ES-I3 (cell line): ENCODE measurements at regions not wholly inside any gene's neighbourhood (a gene's known extent, or its start where the extent isn't known, plus 50 kb on each side); places are given as distances from the start of the nearest gene placed in this dataset.
"Not testable (repeated sequence)": the region's sequence is repeated elsewhere in the genome, so short reads cannot be mapped to it uniquely, and the experiment has no call there.

Experiments used
- H3K36me3 ChIP-seq: 2 replicates; pipeline ENCODE4 v1.6.1; 2013; ENCODE audit warnings: mild to moderate bottlenecking, low read length, control low read depth, moderate library complexity; ENCODE audit not compliant: insufficient read depth
- H3K4me1 ChIP-seq: 2 replicates; pipeline ENCODE4 v1.6.1; 2013; ENCODE audit warnings: mild to moderate bottlenecking, control low read depth, low read length; ENCODE audit not compliant: insufficient read depth
- H3K9ac ChIP-seq: 2 replicates; pipeline ENCODE4 v1.6.1; 2013; ENCODE audit warnings: low read depth, mild to moderate bottlenecking, low read length, moderate library complexity
- H3K9me3 ChIP-seq: 2 replicates; pipeline ENCODE4 v1.6.1; 2013; ENCODE audit warnings: mild to moderate bottlenecking, low read length, moderate library complexity; ENCODE audit not compliant: control insufficient read depth, insufficient read depth

- H3K9ac ChIP-seq, H3K4me1 ChIP-seq, H3K9me3 ChIP-seq, H3K36me3 ChIP-seq: not testable (repeated sequence)
Observed at GRCh38 chr12:9469463-9469862, 138.3 kb downstream of the KLRB1 start.

DNA sequence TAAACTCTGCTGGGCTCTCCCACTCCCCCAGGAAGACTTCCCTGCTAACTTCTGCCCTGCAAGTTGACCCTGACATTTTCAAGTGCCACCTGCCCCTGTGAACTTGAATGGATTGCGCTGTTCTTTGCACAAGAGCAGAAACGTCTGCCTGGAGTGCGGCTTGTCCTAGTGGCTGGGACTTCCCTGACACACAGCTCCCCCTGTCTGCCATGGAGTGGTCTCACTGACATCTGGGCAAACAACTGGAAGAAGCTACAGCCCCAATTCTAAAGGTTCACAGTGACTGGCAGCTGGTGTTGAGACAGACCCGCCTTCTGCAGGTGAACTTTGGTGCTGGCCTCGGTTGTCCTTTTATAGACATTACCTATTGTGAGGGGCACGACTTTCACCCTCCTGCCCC is 138.7 kb downstream of the KLRB1 start:
- not testable (repeated sequence) for H3K36me3 ChIP-seq, H3K9ac ChIP-seq, H3K4me1 ChIP-seq, H3K9me3 ChIP-seq

DNA sequence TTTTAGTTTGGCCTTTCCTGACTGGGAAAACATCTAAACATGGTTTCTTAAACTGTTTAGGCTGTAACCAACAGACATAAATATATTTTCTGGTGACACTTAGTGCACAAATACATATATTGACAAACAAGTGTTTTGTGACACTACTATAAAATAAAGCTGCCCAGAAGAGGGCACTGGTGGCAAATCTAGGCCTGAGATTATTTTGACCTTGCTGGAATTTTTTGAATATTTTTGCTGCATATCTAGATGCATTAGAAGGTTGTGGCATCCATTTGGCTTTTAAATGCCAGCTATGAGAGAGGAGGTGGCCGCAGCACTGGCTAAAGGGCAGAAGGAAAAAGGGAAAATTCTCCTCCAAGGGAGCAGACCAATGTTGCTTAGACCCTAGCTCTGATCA is 139.6 kb downstream of the KLRB1 start:
- H3K9me3 ChIP-seq, H3K4me1 ChIP-seq, H3K36me3 ChIP-seq, H3K9ac ChIP-seq: not testable (repeated sequence)

DNA sequence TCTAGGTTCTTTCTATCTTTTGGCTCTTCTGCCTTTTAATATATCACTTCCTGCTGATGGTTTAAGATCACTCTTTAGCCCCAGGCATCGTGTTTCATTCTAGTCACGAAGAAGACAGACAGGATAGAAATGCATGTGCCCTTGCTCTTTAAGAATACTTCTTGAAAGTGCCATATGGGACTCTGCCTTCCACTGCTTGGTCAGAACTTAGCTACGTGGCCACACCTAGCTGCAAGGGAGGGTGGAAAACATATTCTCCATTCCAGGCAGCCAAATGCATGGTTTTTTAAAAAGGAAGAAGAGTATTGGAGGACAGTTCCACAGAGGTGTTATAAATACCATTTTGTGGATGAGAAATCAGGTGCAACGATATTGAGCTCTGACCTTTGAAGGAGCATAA is 143.3 kb downstream of the KLRB1 start:
- Histone ChIP-seq H3K9ac (no peak overlapping the region), H3K36me3 (no peaks in the 10 kb centered on the region), H3K9me3 (no peaks in the 10 kb centered on the region), H3K4me1 (no peaks in the 10 kb centered on the region)

DNA sequence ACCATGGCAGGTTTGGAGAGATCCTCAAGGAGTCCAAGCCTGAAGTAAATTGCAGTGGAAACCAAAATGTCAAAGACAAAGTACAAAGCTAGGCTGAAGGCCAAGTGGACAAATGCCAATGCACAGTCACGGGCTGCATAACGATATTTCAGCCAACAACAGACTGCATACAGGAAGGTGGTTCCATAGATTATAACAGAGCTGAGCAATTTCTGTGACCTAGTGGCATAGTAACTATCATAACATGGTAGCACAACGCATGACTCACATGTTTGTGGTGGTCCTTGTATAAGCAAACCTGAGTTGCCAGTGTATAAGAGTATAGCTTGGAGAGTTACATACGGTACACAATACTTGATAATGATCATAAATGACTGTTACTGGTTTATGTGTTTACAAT is 152.2 kb downstream of the KLRB1 start:
- H3K36me3 ChIP-seq, H3K4me1 ChIP-seq, H3K9me3 ChIP-seq, H3K9ac ChIP-seq: not testable (repeated sequence)

GRCh38 chr12:9454021-9454420 is 153.7 kb downstream of the KLRB1 start:
- H3K9me3 ChIP-seq, H3K36me3 ChIP-seq, H3K4me1 ChIP-seq, H3K9ac ChIP-seq: not testable (repeated sequence)

DNA sequence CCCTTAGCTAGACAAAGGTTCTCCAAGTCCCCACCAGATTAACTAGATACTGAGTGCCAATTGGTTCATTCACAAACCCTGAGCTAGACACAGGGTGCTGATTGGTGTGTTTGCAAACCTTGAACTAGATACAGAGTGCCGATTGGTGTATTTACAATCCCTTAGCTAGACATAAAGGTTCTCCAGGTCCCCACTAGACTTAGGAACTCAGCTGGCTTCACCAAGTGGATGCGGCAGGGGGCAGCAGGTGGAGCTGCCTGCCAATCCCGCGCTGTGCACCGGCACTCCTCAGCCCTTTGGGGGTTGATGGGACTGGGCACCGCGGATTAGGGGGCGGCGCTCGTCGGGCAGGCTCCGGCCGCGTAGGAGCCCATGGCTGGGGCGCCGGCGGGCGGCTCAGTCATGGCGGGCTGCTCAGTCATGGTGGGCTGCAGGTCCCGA is 157.6 kb downstream of the KLRB1 start:
- H3K36me3 ChIP-seq, result not testable (repeated sequence)

GRCh38 chr12:9449657-9450126 is 158.0 kb downstream of the KLRB1 start:
- not testable (repeated sequence) for H3K9me3 ChIP-seq, H3K9ac ChIP-seq, H3K36me3 ChIP-seq, H3K4me1 ChIP-seq

More for the DNA sequence above, 157.6 kb downstream of the KLRB1 start:
- H3K9me3 ChIP-seq, H3K9ac ChIP-seq, H3K4me1 ChIP-seq: not testable (repeated sequence)

- no peaks in the 10 kb centered on the region for H3K36me3 ChIP-seq
- H3K4me1 ChIP-seq, result no peaks in the 10 kb centered on the region
- peak overlapping the region; percentile 82; the same call in 1 of the 2 replicates for H3K9ac ChIP-seq
- H3K9me3 ChIP-seq, result no peaks in the 10 kb centered on the region
Observed at GRCh38 chr12:9449181-9449580, 158.5 kb downstream of the KLRB1 start.

DNA sequence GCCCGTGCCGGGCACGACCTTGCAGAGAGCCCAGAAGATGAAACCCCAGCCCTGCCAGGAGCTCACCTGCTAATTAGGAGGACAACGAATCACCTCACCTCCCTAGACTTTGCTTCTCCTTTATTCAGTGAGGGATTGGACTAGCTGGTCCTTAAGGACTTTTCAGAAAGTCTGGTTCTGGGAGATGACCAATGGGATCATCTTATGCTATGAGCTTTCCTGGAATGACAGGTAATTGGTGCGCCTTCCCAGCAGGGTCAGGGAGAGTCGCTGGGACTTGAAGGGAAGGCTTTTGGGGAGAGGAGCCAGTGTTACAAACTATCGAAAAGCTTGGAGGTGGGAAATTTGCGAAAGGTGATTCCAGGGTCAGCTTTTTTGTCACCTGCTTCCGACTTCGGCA is 159.1 kb downstream of the KLRB1 start:
- not testable (repeated sequence) for H3K36me3 ChIP-seq, H3K9me3 ChIP-seq, H3K4me1 ChIP-seq
- peak overlapping the region; percentile 82; the same call in 1 of the 2 replicates for H3K9ac ChIP-seq

DNA sequence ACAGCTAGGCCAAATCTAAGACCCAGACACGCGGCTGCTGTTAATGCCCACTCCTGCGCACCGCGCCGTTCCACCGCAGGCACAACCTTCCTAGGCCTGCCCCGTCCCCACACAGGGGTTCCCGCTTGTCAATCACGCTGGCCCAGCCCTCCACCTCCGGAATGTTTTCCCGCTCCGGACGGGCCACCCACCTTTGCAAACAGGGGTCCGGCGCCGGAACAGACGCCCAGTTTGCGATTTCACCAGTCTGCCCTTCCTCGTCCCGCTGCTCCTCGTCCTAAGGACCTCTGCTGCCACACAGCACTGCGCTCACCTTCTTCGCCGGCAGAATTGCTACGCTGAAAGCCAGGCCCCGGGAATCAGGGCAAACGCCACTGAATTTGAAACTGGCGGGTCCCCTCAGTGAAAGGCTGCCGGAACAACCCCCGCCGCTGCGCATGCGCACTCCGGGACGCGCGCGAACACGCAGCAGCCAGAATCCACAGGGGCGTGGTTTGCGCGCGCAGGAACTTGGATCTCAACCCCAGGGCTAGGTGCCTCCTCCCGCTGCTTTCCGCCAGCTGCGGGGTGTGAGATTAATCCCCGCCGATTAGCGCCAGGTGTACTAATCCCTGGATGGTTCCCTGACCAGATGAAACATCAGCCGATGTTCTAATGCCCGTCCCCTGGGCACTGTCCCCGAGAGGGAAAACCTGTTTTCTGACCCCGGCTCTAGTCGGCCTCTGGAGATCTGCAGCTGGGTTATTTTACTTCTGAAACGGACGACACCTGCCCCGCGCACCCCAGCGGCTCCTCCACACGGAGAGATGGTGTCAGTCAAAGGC is 159.7 kb downstream of the KLRB1 start:
- peak overlapping the region; percentile 82 for H3K9ac ChIP-seq
- not testable (repeated sequence) for H3K9me3 ChIP-seq, H3K36me3 ChIP-seq, H3K4me1 ChIP-seq

GRCh38 chr12:9446883-9447761 is 160.6 kb downstream of the KLRB1 start:
- H3K36me3 ChIP-seq, H3K9me3 ChIP-seq, H3K4me1 ChIP-seq: not testable (repeated sequence)
- peak overlapping the region; percentile 82; the same call in 1 of the 2 replicates for H3K9ac ChIP-seq

GRCh38 chr12:9440428-9440827 is 167.3 kb downstream of the KLRB1 start:
- not testable (repeated sequence) for H3K9ac ChIP-seq, H3K36me3 ChIP-seq, H3K9me3 ChIP-seq, H3K4me1 ChIP-seq

GRCh38 chr12:9435682-9436081 is 172.0 kb downstream of the KLRB1 start:
- H3K36me3 ChIP-seq, H3K9ac ChIP-seq, H3K9me3 ChIP-seq, H3K4me1 ChIP-seq: not testable (repeated sequence)

- H3K9ac ChIP-seq, H3K4me1 ChIP-seq, H3K36me3 ChIP-seq, H3K9me3 ChIP-seq: not testable (repeated sequence)
Observed at GRCh38 chr12:9430385-9430784, 177.3 kb downstream of the KLRB1 start.
